Stimulated activated CD4-positive, alpha-beta T cell treated with anti-CD3 and anti-CD28 coated beads, Interleukin-1b, Interleukin-23, amount 100 ng/mL, for 24 hours (primary cell): ENCODE measurements at regions not wholly inside any gene's neighbourhood (a gene's known extent, or its start where the extent isn't known, plus 50 kb on each side); places are given as distances from the start of the nearest gene placed in this dataset.
"Not testable (repeated sequence)": the region's sequence is repeated elsewhere in the genome, so short reads cannot be mapped to it uniquely, and the experiment has no call there.

Experiments used
- DNase-seq, 4 experiments: peaks; one replicate each; pipeline ENCODE4 v3.0.0-alpha.2; 2020; ENCODE audit warnings: low read depth in 4 of 4, low spot score in 1 of 4

- DNase-seq: no peak
These were observed 836.1 kb upstream of the CDH8 start for GRCh38 chr16:62872339-62872738.

GRCh38 chr16:62870554-62870953 lies 834.3 kb upstream of the CDH8 start:
- DNase-seq: no peak

GRCh38 chr16:62869837-62870236 lies 833.6 kb upstream of the CDH8 start:
- DNase-seq: no peak

- no peak for DNase-seq
These were observed 826.9 kb upstream of the CDH8 start for GRCh38 chr16:62863139-62863538.

GRCh38 chr16:62853887-62854286 lies 817.6 kb upstream of the CDH8 start:
- no peak for DNase-seq

GRCh38 chr16:62846399-62847057 lies 810.3 kb upstream of the CDH8 start:
- DNase-seq: no peak

- no peak for DNase-seq
These were observed 796.0 kb upstream of the CDH8 start for GRCh38 chr16:62832214-62832613.

- DNase-seq: no peak
These were observed 795.1 kb upstream of the CDH8 start for GRCh38 chr16:62831235-62831850.

GRCh38 chr16:62829607-62830006 lies 793.4 kb upstream of the CDH8 start:
- DNase-seq: no peak

- DNase-seq: no peak
These were observed 792.8 kb upstream of the CDH8 start for GRCh38 chr16:62829084-62829483.

GRCh38 chr16:62821824-62822223 lies 785.6 kb upstream of the CDH8 start:
- DNase-seq: no peak

GRCh38 chr16:62816971-62817519 lies 780.8 kb upstream of the CDH8 start:
- no peak for DNase-seq

- DNase-seq: no peak
These were observed 778.7 kb upstream of the CDH8 start for GRCh38 chr16:62814891-62815290.

GRCh38 chr16:62805221-62805857 lies 769.1 kb upstream of the CDH8 start:
- DNase-seq: no peak

- no peak for DNase-seq
These were observed 758.5 kb upstream of the CDH8 start for GRCh38 chr16:62794724-62795123.

GRCh38 chr16:62780081-62780480 lies 743.8 kb upstream of the CDH8 start:
- not testable (repeated sequence) for DNase-seq

- DNase-seq: no peak
These were observed 728.3 kb upstream of the CDH8 start for GRCh38 chr16:62764572-62764971.

- DNase-seq: no peak
These were observed 724.2 kb upstream of the CDH8 start for GRCh38 chr16:62760398-62760797.

GRCh38 chr16:62755938-62756337 lies 719.7 kb upstream of the CDH8 start:
- DNase-seq: no peak

- DNase-seq: no peak
These were observed 716.6 kb upstream of the CDH8 start for GRCh38 chr16:62752854-62753253.

- DNase-seq: no peak
These were observed 715.0 kb upstream of the CDH8 start for GRCh38 chr16:62751218-62751617.

- no peak for DNase-seq
These were observed 705.5 kb upstream of the CDH8 start for GRCh38 chr16:62741692-62742091.
